Stomach (tissue), 8 donors: ENCODE measurements at regions not wholly inside any gene's neighbourhood (a gene's known extent, or its start where the extent isn't known, plus 50 kb on each side); places are given as distances from the start of the nearest gene placed in this dataset.

Source experiments
- DNase-seq, 2 donors: peaks; one replicate each; pipeline versions ENCODE4 v3.0.0 to v3.0.0-alpha.2; 2013 to 2019
- H3K27ac ChIP-seq, 5 donors: fragments of 200-600 bp in 4 of 5; sonication (generic) in 4 of 5; one replicate each; pipeline ENCODE4 v1.5.1; 2013 to 2019; ENCODE audit warnings: mild to moderate bottlenecking in 1 of 5, moderate library complexity in 1 of 5
- H3K27me3 ChIP-seq, 3 donors: fragments of 200-600 bp; sonication (generic); one replicate each; pipeline ENCODE4 v1.5.1; 2017 to 2019; ENCODE audit warnings: mixed run types in 1 of 3
- H3K36me3 ChIP-seq, 4 donors: fragments of 200-600 bp; sonication (generic); 1 replicate in 3 of 4; 2 replicates in 1 of 4; pipeline ENCODE4 v1.5.1; 2016 to 2019
- H3K4me1 ChIP-seq, 4 donors: fragments of 200-600 bp; sonication (generic); one replicate each; pipeline ENCODE4 v1.5.1; 2016 to 2019
- H3K4me3 ChIP-seq, 4 donors: fragments of 200-600 bp; sonication (generic) in 3 of 4; one replicate each; pipeline ENCODE4 v1.5.1; 2016 to 2019; ENCODE audit warnings: mild to moderate bottlenecking in 1 of 4
- H3K9me3 ChIP-seq, 4 donors: fragments of 200-600 bp; sonication (generic); one replicate each; pipeline ENCODE4 v1.5.1; 2016 to 2019
- CTCF ChIP-seq, 7 experiments: fragments of 450-650 bp in 4 of 7; fragments of 200-600 bp in 3 of 7; sonication (generic) in 3 of 7; IDR thresholded peaks; one replicate each; pipeline ENCODE4 v1.5.1; 2016 to 2019; ENCODE audit warnings: antibody characterized with exemption in 7 of 7, control low read depth in 2 of 7, mild to moderate bottlenecking in 1 of 7
- EP300 ChIP-seq: sonication (generic); formaldehyde crosslinking; IDR thresholded peaks from one replicate; pipeline ENCODE4 v1.6.1; 2017; ENCODE audit warnings: antibody characterized with exemption
- POLR2A ChIP-seq, 4 donors: fragments of 450-650 bp; IDR thresholded peaks; one replicate each; pipeline ENCODE4 v1.6.1; 2016; ENCODE audit warnings: antibody characterized with exemption in 4 of 4, control low read depth in 2 of 4, mild to moderate bottlenecking in 1 of 4, moderate library complexity in 1 of 4
- POLR2AphosphoS5 ChIP-seq, 3 donors: sonication (generic); formaldehyde crosslinking; IDR thresholded peaks; one replicate each; pipeline ENCODE4 v1.6.1; 2016; ENCODE audit warnings: antibody characterized with exemption in 3 of 3
- WGBS, 5 donors: extraction: QIAGEN DNeasy Blood & Tissue Kit in 3 of 5; methylation state at CpG; one replicate each; pipeline versions ENCODE4 v1.1.5 to v1.1.7; 2013 to 2018; 5-methylcytosine and 5-hydroxymethylcytosine counted together
- intact Hi-C: fragments of 100-400 bp; cut with DNase I; formaldehyde crosslinking; loops from one replicate; pipeline ENCODE4 v1.15.1; 2023; ENCODE audit warnings: low total_unique reads
- donor health status: healthy with polysubstance abuse.
- donor health status: Bipolar disorder and iron deficiency.
- donor health status: healthy.

DNA sequence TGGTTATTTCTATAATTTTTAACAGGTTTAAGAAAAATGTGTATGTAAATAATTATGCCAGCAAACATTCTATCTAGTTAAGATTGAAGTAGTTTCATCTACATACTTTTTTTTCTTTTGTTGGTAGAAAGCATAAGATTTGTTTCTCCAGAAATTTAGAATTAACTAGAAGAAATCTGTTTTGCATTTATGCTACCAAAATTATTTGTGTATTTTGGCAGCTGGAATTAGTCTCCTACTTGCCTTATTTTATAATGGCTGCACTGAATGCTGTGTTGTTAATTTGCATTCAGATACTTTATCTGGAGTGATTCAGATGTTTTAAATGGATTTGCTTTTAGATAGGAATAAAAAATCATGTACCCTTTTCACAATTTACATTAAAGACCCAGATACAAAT is 100.2 kb upstream of the NAALADL2 start:
- Histone ChIP-seq H3K27ac (no peak overlapping the region), H3K9me3 (peaks cover 0 to 1% (median 0%) of the 10 kb centered on the region in 4 donors), H3K4me1 (no peaks in the 10 kb centered on the region), H3K27me3 (no peaks in the 10 kb centered on the region), H3K36me3 (no peaks in the 10 kb centered on the region), H3K4me3 (no peak overlapping the region)
- TF ChIP-seq EP300 (no peak), CTCF (IDR thresholded peaks at IDR 0.05) (no peak), POLR2AphosphoS5 (IDR thresholded peaks at IDR 0.05) (no peak), POLR2A (IDR thresholded peaks at IDR 0.05) (no peak)
- no peak for DNase-seq
- intact Hi-C loops, result no loop called here

- peaks cover 0 to 8% (median 3%) of the 10 kb centered on the region in 4 donors for H3K4me1 ChIP-seq
- intact Hi-C loops, result no loop called here
- H3K27ac ChIP-seq, result no peak overlapping the region
Measured at GRCh38 chr3:174767406-174767805, 91.7 kb upstream of the NAALADL2 start.

GRCh38 chr3:174767853-174768382 is 91.2 kb upstream of the NAALADL2 start:
- Histone ChIP-seq H3K27ac (no peak overlapping the region), H3K36me3 (no peaks in the 10 kb centered on the region), H3K4me1 (peaks cover 0 to 8% (median 3%) of the 10 kb centered on the region in 4 donors), H3K4me3 (no peak overlapping the region), H3K27me3 (no peaks in the 10 kb centered on the region), H3K9me3 (no peaks in the 10 kb centered on the region)
- TF ChIP-seq CTCF (IDR thresholded peaks at IDR 0.05) (no peak), POLR2AphosphoS5 (IDR thresholded peaks at IDR 0.05) (no peak), EP300 (no peak), POLR2A (IDR thresholded peaks at IDR 0.05) (no peak)
- WGBS, 5 donors, result 18 to 46% (median 29%) methylated on average over 5 of the region's 5 CpGs
- intact Hi-C loops, result no loop called here
- peak in 1 of 2 donors; percentile 5 for DNase-seq

More at GRCh38 chr3:174767406-174767805, 91.7 kb upstream of the NAALADL2 start:
- Histone ChIP-seq H3K4me3 (no peak overlapping the region), H3K36me3 (no peaks in the 10 kb centered on the region), H3K27me3 (no peaks in the 10 kb centered on the region), H3K9me3 (no peaks in the 10 kb centered on the region)
- no peak for DNase-seq
- 69 to 90% (median 81%) methylated on average over 5 of the region's 5 CpGs for WGBS, 5 donors
- TF ChIP-seq EP300, result no peak

DNA sequence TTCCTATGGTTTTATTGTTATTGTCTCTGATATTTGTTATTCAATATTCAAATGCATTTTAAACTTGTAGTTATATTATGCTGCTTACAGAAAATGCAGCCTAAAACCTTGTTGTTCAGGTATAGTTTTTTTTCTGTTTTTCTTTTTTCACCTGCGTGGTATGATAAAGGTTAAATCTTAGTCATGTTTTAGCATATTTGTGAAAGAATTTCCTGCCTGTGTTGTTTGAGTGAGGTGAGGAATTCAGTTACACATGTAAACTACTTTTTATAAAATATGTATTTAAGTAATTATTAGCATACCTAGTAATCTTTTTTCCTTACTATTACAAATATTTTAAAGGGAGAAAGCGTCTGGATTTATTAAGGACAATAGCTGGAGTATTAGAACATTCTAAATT is 90.0 kb upstream of the NAALADL2 start:
- intact Hi-C loops, result no loop called here
- H3K27ac ChIP-seq, result no peak overlapping the region
- H3K9me3 ChIP-seq, result no peaks in the 10 kb centered on the region
- H3K27me3 ChIP-seq, result no peaks in the 10 kb centered on the region
- 77 to 93% (median 87%) methylated on average over 2 of the region's 2 CpGs for WGBS, 5 donors
- no peak for DNase-seq
- TF ChIP-seq EP300 (no peak), CTCF (IDR thresholded peaks at IDR 0.05) (no peak), POLR2A (IDR thresholded peaks at IDR 0.05) (no peak), POLR2AphosphoS5 (IDR thresholded peaks at IDR 0.05) (no peak)
- H3K36me3 ChIP-seq, result no peaks in the 10 kb centered on the region
- H3K4me1 ChIP-seq, result peaks cover 0 to 8% (median 3%) of the 10 kb centered on the region in 4 donors
- no peak overlapping the region for H3K4me3 ChIP-seq

- peaks cover 0 to 6% (median 0%) of the 10 kb centered on the region in 4 donors for H3K4me1 ChIP-seq
- H3K27ac ChIP-seq, result no peak overlapping the region
- TF ChIP-seq POLR2AphosphoS5 (IDR thresholded peaks at IDR 0.05), result peak in 1 of 3 donors; percentile 80
- no peak for TF ChIP-seq POLR2A (IDR thresholded peaks at IDR 0.05)
- TF ChIP-seq CTCF (IDR thresholded peaks at IDR 0.05), result no peak
- TF ChIP-seq EP300, result no peak
- H3K9me3 ChIP-seq, result no peaks in the 10 kb centered on the region
- peak in 1 of 2 donors; percentile 41 for DNase-seq
- no peaks in the 10 kb centered on the region for H3K36me3 ChIP-seq
- no peaks in the 10 kb centered on the region for H3K27me3 ChIP-seq
- H3K4me3 ChIP-seq, result no peak overlapping the region
- intact Hi-C loops, result no loop called here
- WGBS, 5 donors, result 18 to 69% (median 55%) methylated on average over 3 of the region's 3 CpGs
Measured at GRCh38 chr3:174775603-174776002, 83.5 kb upstream of the NAALADL2 start.
